HG02943 (cell line): ENCODE measurements at regions not wholly inside any gene's neighbourhood (a gene's known extent, or its start where the extent isn't known, plus 50 kb on each side); places are given as distances from the start of the nearest gene placed in this dataset.

Source experiments
- ATAC-seq: cut with Tn5 transposase; IDR thresholded peaks from one replicate; pipeline ENCODE4 v1.9.1; 2021; ENCODE audit warnings: mild to moderate bottlenecking, low read depth, moderate library complexity; ENCODE audit not compliant: unreplicated experiment

- ATAC-seq, result peak; percentile 93
These were observed 132.2 kb downstream of the OGFRL1 start for GRCh38 chr6:71420693-71421328.

GRCh38 chr6:71421611-71422010, 133.0 kb downstream of the OGFRL1 start:
- ATAC-seq, result no peak

- ATAC-seq, result no peak
These were observed 141.4 kb downstream of the OGFRL1 start for GRCh38 chr6:71430018-71430417.

- no peak for ATAC-seq
These were observed 144.8 kb downstream of the OGFRL1 start for GRCh38 chr6:71433441-71433840.

- no peak for ATAC-seq
These were observed 155.6 kb downstream of the OGFRL1 start for GRCh38 chr6:71444222-71444621.

- ATAC-seq, result no peak
These were observed 157.4 kb downstream of the OGFRL1 start for GRCh38 chr6:71446057-71446456.

GRCh38 chr6:71446470-71446869, 157.9 kb downstream of the OGFRL1 start:
- ATAC-seq, result no peak

GRCh38 chr6:71452697-71453370, 164.2 kb downstream of the OGFRL1 start:
- no peak for ATAC-seq

- ATAC-seq, result no peak
These were observed 164.7 kb downstream of the OGFRL1 start for GRCh38 chr6:71453371-71453706.

- no peak for ATAC-seq
These were observed 165.4 kb downstream of the OGFRL1 start for GRCh38 chr6:71454056-71454455.

GRCh38 chr6:71457929-71458328, 169.3 kb downstream of the OGFRL1 start:
- ATAC-seq, result no peak

- ATAC-seq, result no peak
These were observed 170.6 kb downstream of the OGFRL1 start for GRCh38 chr6:71459162-71459561.

GRCh38 chr6:71460933-71461332, 172.3 kb downstream of the OGFRL1 start:
- ATAC-seq, result no peak

- no peak for ATAC-seq
These were observed 174.4 kb downstream of the OGFRL1 start for GRCh38 chr6:71463061-71463460.

GRCh38 chr6:71465096-71465495, 176.5 kb downstream of the OGFRL1 start:
- no peak for ATAC-seq

- ATAC-seq, result no peak
These were observed 177.8 kb downstream of the OGFRL1 start for GRCh38 chr6:71466362-71466761.

- ATAC-seq, result no peak
These were observed 179.4 kb downstream of the OGFRL1 start for GRCh38 chr6:71468038-71468437.

- no peak for ATAC-seq
These were observed 180.5 kb downstream of the OGFRL1 start for GRCh38 chr6:71468841-71469700.

GRCh38 chr6:71471718-71472117, 183.1 kb downstream of the OGFRL1 start:
- no peak for ATAC-seq

- ATAC-seq, result no peak
These were observed 185.3 kb downstream of the OGFRL1 start for GRCh38 chr6:71473926-71474325.

- no peak for ATAC-seq
These were observed 186.3 kb downstream of the OGFRL1 start for GRCh38 chr6:71474942-71475341.

- no peak for ATAC-seq
These were observed 187.8 kb downstream of the OGFRL1 start for GRCh38 chr6:71476371-71476770.
